Prostate gland (tissue), 2 donors: ENCODE measurements at regions not wholly inside any gene's neighbourhood (a gene's known extent, or its start where the extent isn't known, plus 50 kb on each side); places are given as distances from the start of the nearest gene placed in this dataset.

Experiments used
- DNase-seq: peaks from one replicate; pipeline ENCODE4 v3.0.0-alpha.2; 2019; ENCODE audit warnings: low spot score
- H3K27ac ChIP-seq, 2 donors: fragments of 200-600 bp; sonication (generic); 2 replicates each; pipeline ENCODE4 v1.5.1; 2017 to 2019
- H3K27me3 ChIP-seq: fragments of 200-600 bp; sonication (generic); replicated peaks from 2 replicates; pipeline ENCODE4 v1.5.1; 2019; ENCODE audit not compliant: insufficient read depth
- H3K36me3 ChIP-seq, 2 donors: fragments of 200-600 bp; sonication (generic); 1 replicate in 1 of 2; 2 replicates in 1 of 2; pipeline versions ENCODE4 v1.5.1 to v1.8.1; 2017 to 2019
- H3K4me1 ChIP-seq: fragments of 200-600 bp; sonication (generic); replicated peaks from 2 replicates; pipeline ENCODE4 v1.5.1; 2019
- H3K4me3 ChIP-seq, 2 donors: fragments of 200-600 bp; sonication (generic); 2 replicates each; pipeline ENCODE4 v1.5.1; 2017 to 2019
- H3K9me3 ChIP-seq: fragments of 200-600 bp; sonication (generic); 2 replicates; pipeline ENCODE4 v1.5.1; 2017
- CTCF ChIP-seq, 4 experiments: fragments of 200-600 bp in 2 of 4; fragments of 450-650 bp in 2 of 4; sonication (generic) in 2 of 4; IDR thresholded peaks; 1 replicate in 3 of 4; 2 replicates in 1 of 4; pipeline ENCODE4 v1.5.1; 2016 to 2019; ENCODE audit warnings: antibody characterized with exemption in 4 of 4, mild to moderate bottlenecking in 2 of 4, moderate library complexity in 2 of 4
- POLR2A ChIP-seq: fragments of 450-650 bp; IDR thresholded peaks from one replicate; pipeline ENCODE4 v1.6.1; 2016; ENCODE audit warnings: antibody characterized with exemption, mild to moderate bottlenecking
- POLR2AphosphoS5 ChIP-seq: sonication (generic); formaldehyde crosslinking; IDR thresholded peaks from one replicate; pipeline ENCODE4 v1.6.1; 2017; ENCODE audit warnings: antibody characterized with exemption
- WGBS: methylation state at CpG from one replicate; pipeline ENCODE4 v1.1.5; 2018; 5-methylcytosine and 5-hydroxymethylcytosine counted together
- intact Hi-C: fragments of 100-400 bp; cut with DNase I; formaldehyde crosslinking; loops from one replicate; pipeline ENCODE4 v1.14.2; 2022

- intact Hi-C loops = no loop called here
- H3K27ac ChIP-seq = no peak overlapping the region
- no peaks in the 10 kb centered on the region for H3K9me3 ChIP-seq
- no peak for TF ChIP-seq CTCF (IDR thresholded peaks at IDR 0.05)
- TF ChIP-seq POLR2A = no peak
- TF ChIP-seq POLR2AphosphoS5 = no peak
- no peaks in the 10 kb centered on the region for H3K27me3 ChIP-seq
- no peaks in the 10 kb centered on the region for H3K36me3 ChIP-seq
- WGBS = 13% methylated on average over 2 of the region's 2 CpGs
- DNase-seq = no peak
- H3K4me3 ChIP-seq = no peak overlapping the region
- no peaks in the 10 kb centered on the region for H3K4me1 ChIP-seq
Measured at GRCh38 chr4:22201256-22201655, 252.7 kb upstream of the KCNIP4 start.

- H3K4me1 ChIP-seq = no peaks in the 10 kb centered on the region
- intact Hi-C loops = no loop called here
- no peak overlapping the region for H3K27ac ChIP-seq
- TF ChIP-seq POLR2A (no peak), CTCF (IDR thresholded peaks at IDR 0.05) (no peak), POLR2AphosphoS5 (no peak)
- no peak overlapping the region for H3K4me3 ChIP-seq
- no peaks in the 10 kb centered on the region for H3K9me3 ChIP-seq
- WGBS = 96% methylated on average over 3 of the region's 3 CpGs
- no peaks in the 10 kb centered on the region for H3K36me3 ChIP-seq
- no peaks in the 10 kb centered on the region for H3K27me3 ChIP-seq
- DNase-seq = no peak
Measured at GRCh38 chr4:22196551-22196950, 248.0 kb upstream of the KCNIP4 start.

GRCh38 chr4:22192084-22192511, 243.5 kb upstream of the KCNIP4 start:
- WGBS = 15% methylated on average over 5 of the region's 5 CpGs
- TF ChIP-seq POLR2A (no peak), POLR2AphosphoS5 (no peak), CTCF (IDR thresholded peaks at IDR 0.05) (no peak)

GRCh38 chr4:22191565-22191964, 243.0 kb upstream of the KCNIP4 start:
- Histone ChIP-seq H3K9me3 (no peaks in the 10 kb centered on the region), H3K27me3 (no peaks in the 10 kb centered on the region), H3K27ac (no peak overlapping the region), H3K36me3 (no peaks in the 10 kb centered on the region), H3K4me1 (no peaks in the 10 kb centered on the region), H3K4me3 (no peak overlapping the region)
- DNase-seq = no peak
- intact Hi-C loops = no loop called here
- 65% methylated on average over 2 of the region's 2 CpGs for WGBS
- no peak for TF ChIP-seq POLR2AphosphoS5
- TF ChIP-seq POLR2A = no peak
- TF ChIP-seq CTCF (IDR thresholded peaks at IDR 0.05) = no peak

More at GRCh38 chr4:22192084-22192511, 243.5 kb upstream of the KCNIP4 start:
- no peaks in the 10 kb centered on the region for H3K36me3 ChIP-seq
- H3K27ac ChIP-seq = no peak overlapping the region
- H3K4me1 ChIP-seq = no peaks in the 10 kb centered on the region
- DNase-seq = no peak
- H3K4me3 ChIP-seq = no peak overlapping the region
- intact Hi-C loops = no loop called here
- no peaks in the 10 kb centered on the region for H3K9me3 ChIP-seq
- no peaks in the 10 kb centered on the region for H3K27me3 ChIP-seq

- H3K4me3 ChIP-seq = no peak overlapping the region
- 100% methylated on average over 1 of the region's 1 CpG for WGBS
- TF ChIP-seq POLR2A (no peak), POLR2AphosphoS5 (no peak), CTCF (IDR thresholded peaks at IDR 0.05) (no peak)
Measured at GRCh38 chr4:22190855-22191254, 242.3 kb upstream of the KCNIP4 start.

More at GRCh38 chr4:22190855-22191254, 242.3 kb upstream of the KCNIP4 start:
- Histone ChIP-seq H3K36me3 (no peaks in the 10 kb centered on the region), H3K27ac (no peak overlapping the region), H3K9me3 (no peaks in the 10 kb centered on the region), H3K27me3 (no peaks in the 10 kb centered on the region), H3K4me1 (no peaks in the 10 kb centered on the region)
- intact Hi-C loops = no loop called here
- no peak for DNase-seq
